ENCODE measurements at regions not wholly inside any gene's neighbourhood (a gene's known extent, or its start where the extent isn't known, plus 50 kb on each side); places are given as distances from the start of the nearest gene placed in this dataset.

DNA sequence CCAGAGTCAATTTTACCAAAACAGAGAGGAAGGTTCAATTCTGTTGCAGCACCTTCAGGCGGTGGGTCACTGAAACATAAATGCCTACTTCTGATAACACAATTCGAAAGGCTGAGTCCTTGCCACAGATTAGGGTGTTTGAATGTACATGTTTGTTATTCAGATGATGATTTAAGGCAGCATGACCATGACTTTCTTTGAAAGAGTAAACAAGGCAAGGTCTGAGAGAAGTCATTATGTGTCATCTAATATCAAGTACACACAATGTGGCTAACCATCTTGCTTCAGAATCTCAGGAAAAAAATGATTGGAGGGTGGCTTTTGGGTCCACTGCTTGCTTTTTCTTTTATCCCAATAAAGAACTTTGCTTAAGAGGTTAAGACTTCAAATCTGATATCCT, 457.5 kb downstream of the TAF11L14 start:
- Histone ChIP-seq H3K27me3 (replicated peaks) (no peaks in the 10 kb centered on the region), H3K27ac (no peak overlapping the region), H3K4me3 (ENCODE audit: low read depth, low read length) (no peak overlapping the region), H3K36me3 (replicated peaks) (no peaks in the 10 kb centered on the region)
- TF ChIP-seq CTCF (IDR thresholded peaks at IDR 0.05; ENCODE audit: low read depth, low read length, missing control alignments) = no peak
- no peak for DNase-seq
- in situ Hi-C loops (cut with HindIII; ENCODE audit: low pct_ligation_motif_present, low sequenced_read_pairs) = no loop called here

- TF ChIP-seq CTCF (IDR thresholded peaks at IDR 0.05; ENCODE audit: low read depth, low read length, missing control alignments) = no peak
- H3K27me3 ChIP-seq (replicated peaks) = no peaks in the 10 kb centered on the region
- H3K4me3 ChIP-seq (ENCODE audit: low read depth, low read length) = no peak overlapping the region
- DNase-seq = no peak
- in situ Hi-C loops (cut with HindIII; ENCODE audit: low pct_ligation_motif_present, low sequenced_read_pairs) = no loop called here
- no peak overlapping the region for H3K27ac ChIP-seq
- no peaks in the 10 kb centered on the region for H3K36me3 ChIP-seq (replicated peaks)
These were observed 460.8 kb downstream of the TAF11L14 start for GRCh38 chr5:18095061-18095460.

- no peaks in the 10 kb centered on the region for H3K27me3 ChIP-seq (replicated peaks)
- no peak for DNase-seq
- no peak for TF ChIP-seq CTCF (IDR thresholded peaks at IDR 0.05; ENCODE audit: low read depth, low read length, missing control alignments)
- in situ Hi-C loops (cut with HindIII; ENCODE audit: low pct_ligation_motif_present, low sequenced_read_pairs) = no loop called here
- H3K4me3 ChIP-seq (ENCODE audit: low read depth, low read length) = no peak overlapping the region
- H3K36me3 ChIP-seq (replicated peaks) = no peaks in the 10 kb centered on the region
- H3K27ac ChIP-seq = no peak overlapping the region
These were observed 463.6 kb downstream of the TAF11L14 start for GRCh38 chr5:18097817-18098216.

DNA sequence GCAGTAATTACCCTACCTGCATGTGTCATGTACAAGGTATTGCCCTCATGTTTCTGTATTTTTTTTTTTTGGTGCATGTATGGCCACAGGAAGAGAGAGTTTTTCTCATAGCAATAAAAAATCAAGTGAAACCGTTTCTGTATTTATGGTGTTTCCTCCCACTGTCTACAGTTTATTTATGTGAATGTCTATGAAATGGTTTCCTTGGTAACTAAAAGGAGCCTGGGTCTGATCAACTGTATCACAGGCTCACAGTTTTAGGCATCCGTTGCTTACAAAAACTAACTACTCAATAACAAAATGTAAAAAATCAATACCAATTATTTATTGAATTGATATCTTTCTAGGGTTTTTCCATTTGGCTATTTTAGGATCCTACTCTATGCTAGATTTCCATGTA, 464.4 kb downstream of the TAF11L14 start:
- no peak for DNase-seq
- TF ChIP-seq CTCF (IDR thresholded peaks at IDR 0.05; ENCODE audit: low read depth, low read length, missing control alignments) = no peak
- no peaks in the 10 kb centered on the region for H3K36me3 ChIP-seq (replicated peaks)
- H3K27me3 ChIP-seq (replicated peaks) = no peaks in the 10 kb centered on the region
- H3K27ac ChIP-seq = no peak overlapping the region
- in situ Hi-C loops (cut with HindIII; ENCODE audit: low pct_ligation_motif_present, low sequenced_read_pairs) = no loop called here
- H3K4me3 ChIP-seq (ENCODE audit: low read depth, low read length) = no peak overlapping the region

DNA sequence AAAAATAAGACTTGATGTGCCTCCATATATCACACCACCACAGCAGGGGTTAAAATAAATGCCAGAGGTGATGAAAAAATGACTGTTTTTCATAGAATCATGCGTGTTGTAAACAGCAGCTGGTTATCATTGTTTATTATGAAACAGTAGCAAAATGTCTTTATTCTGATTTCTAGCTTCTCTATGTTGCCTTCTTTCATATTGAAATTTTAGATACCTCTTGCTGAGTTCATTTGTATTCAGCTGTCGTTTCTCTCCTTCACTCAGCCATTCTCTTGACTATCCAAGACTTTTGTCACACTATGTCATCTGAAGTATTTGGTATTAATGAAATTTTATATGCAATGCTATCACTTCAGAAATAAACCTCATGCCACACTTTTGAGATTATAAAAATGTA, 465.0 kb downstream of the TAF11L14 start:
- Histone ChIP-seq H3K27ac (no peak overlapping the region), H3K4me3 (ENCODE audit: low read depth, low read length) (no peak overlapping the region), H3K27me3 (replicated peaks) (no peaks in the 10 kb centered on the region), H3K36me3 (replicated peaks) (no peaks in the 10 kb centered on the region)
- no peak for TF ChIP-seq CTCF (IDR thresholded peaks at IDR 0.05; ENCODE audit: low read depth, low read length, missing control alignments)
- in situ Hi-C loops (cut with HindIII; ENCODE audit: low pct_ligation_motif_present, low sequenced_read_pairs) = no loop called here
- DNase-seq = no peak

DNA sequence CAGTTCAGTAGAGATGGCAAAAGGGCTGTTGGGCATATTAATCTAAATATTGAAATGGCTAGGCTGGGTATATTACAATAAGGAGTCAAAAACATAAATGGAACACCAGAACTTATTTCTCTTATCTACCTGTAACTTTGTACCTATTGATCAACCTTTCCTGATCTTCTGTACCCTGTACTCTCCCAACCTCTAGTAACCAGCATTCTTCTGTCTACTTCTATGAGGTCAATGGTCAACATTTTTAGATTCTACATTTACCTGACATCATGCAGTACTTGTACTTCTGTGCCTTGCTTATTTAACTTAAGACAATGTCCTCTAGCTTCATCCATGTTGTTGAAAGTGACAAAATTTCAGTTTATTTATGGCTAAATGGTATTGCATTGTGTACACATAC, 467.3 kb downstream of the TAF11L14 start:
- Histone ChIP-seq H3K27me3 (replicated peaks) (no peaks in the 10 kb centered on the region), H3K36me3 (replicated peaks) (no peaks in the 10 kb centered on the region), H3K27ac (no peak overlapping the region), H3K4me3 (ENCODE audit: low read depth, low read length) (no peak overlapping the region)
- in situ Hi-C loops (cut with HindIII; ENCODE audit: low pct_ligation_motif_present, low sequenced_read_pairs) = no loop called here
- DNase-seq = no peak
- TF ChIP-seq CTCF (IDR thresholded peaks at IDR 0.05; ENCODE audit: low read depth, low read length, missing control alignments) = no peak
